A549 (cell line): ENCODE measurements at regions not wholly inside any gene's neighbourhood (a gene's known extent, or its start where the extent isn't known, plus 50 kb on each side); places are given as distances from the start of the nearest gene placed in this dataset.

ENCODE experiments used
- CEBPB ChIP-seq, 2 experiments: fragments of >200 bp in 1 of 2; sonication (Bioruptor Twin) in 1 of 2; formaldehyde crosslinking in 1 of 2; IDR thresholded peaks; 2 replicates each; pipeline ENCODE4 v1.6.1; 2012 to 2016
- EHMT2 ChIP-seq: fragments of 200-600 bp; sonication (generic); IDR thresholded peaks from 2 replicates; pipeline ENCODE4 v1.6.1; 2016; ENCODE audit warnings: antibody characterized with exemption, low read depth, mild to moderate bottlenecking, moderate library complexity
- HOXB13 ChIP-seq: fragments of 250-450 bp; sonication (Bioruptor Pico); IDR thresholded peaks from 2 replicates; pipeline ENCODE4 v1.5.0; 2020; ENCODE audit warnings: low read depth, mild to moderate bottlenecking, moderate library complexity
- KDM1A ChIP-seq: fragments of 200-600 bp; sonication (generic); IDR thresholded peaks from 2 replicates; pipeline ENCODE4 v1.6.1; 2016; ENCODE audit warnings: low read depth, mild to moderate bottlenecking
- RAD21 ChIP-seq, 2 experiments: fragments of >200 bp in 1 of 2; sonication (Bioruptor Twin) in 1 of 2; formaldehyde crosslinking in 1 of 2; IDR thresholded peaks in 1 of 2; conservative IDR thresholded peaks in 1 of 2; 2 replicates in 1 of 2; 3 replicates in 1 of 2; pipeline ENCODE4 v1.6.1; 2012 to 2018; ENCODE audit warnings: inconsistent platforms in 1 of 2
- SMC3 ChIP-seq: fragments of >200 bp; sonication (Bioruptor Twin); formaldehyde crosslinking; IDR thresholded peaks from 3 replicates; pipeline ENCODE4 v1.6.1; 2018; ENCODE audit warnings: inconsistent platforms
- TF ChIP-seq, protein P1 (sequence below): fragments of >200 bp; sonication (Bioruptor Twin); formaldehyde crosslinking; IDR thresholded peaks from 3 replicates; pipeline ENCODE4 v1.5.1; 2016
- TF ChIP-seq, protein P2 (sequence below): fragments of 450-650 bp; IDR thresholded peaks from 2 replicates; pipeline ENCODE4 v1.6.1; 2014; ENCODE audit warnings: antibody characterized with exemption

DNA sequence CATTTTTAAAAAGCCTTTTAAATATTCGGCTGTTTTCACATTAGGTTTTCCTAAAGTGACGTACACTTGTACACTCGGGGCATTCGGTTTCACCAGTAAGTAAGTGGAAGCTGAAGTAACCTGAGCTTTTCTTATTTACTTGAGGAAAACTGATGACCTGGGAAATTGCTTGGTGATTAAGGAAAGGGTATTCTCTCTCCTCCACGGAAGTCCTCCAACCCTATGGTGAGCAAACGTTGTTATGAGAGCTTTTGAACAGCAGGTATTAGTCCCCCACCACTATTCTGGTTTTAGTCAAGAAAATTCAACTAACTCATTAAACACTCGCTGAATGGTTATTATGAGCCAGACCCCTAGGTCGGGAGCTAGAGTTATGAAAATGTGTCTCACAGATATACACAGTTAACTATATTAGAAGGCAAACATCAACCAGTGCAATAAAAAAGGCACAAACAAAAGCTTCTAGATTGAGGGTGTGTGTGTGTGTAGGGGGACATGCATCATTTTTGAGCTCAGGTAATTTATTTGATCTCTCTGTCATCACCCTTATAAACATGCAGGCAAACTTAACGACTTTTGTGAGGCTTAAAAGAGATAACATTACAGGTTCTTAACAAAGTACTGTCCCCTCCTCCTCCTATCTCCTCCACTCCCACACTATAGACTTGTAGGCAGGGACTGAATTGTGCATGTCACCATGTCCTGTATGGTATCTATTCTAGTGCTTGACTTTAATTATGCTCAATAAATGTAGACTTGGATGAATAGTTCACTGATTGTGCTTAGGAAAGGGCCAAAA, 143.3 kb upstream of the MB21D2 start:
- TF ChIP-seq, protein P1, sequence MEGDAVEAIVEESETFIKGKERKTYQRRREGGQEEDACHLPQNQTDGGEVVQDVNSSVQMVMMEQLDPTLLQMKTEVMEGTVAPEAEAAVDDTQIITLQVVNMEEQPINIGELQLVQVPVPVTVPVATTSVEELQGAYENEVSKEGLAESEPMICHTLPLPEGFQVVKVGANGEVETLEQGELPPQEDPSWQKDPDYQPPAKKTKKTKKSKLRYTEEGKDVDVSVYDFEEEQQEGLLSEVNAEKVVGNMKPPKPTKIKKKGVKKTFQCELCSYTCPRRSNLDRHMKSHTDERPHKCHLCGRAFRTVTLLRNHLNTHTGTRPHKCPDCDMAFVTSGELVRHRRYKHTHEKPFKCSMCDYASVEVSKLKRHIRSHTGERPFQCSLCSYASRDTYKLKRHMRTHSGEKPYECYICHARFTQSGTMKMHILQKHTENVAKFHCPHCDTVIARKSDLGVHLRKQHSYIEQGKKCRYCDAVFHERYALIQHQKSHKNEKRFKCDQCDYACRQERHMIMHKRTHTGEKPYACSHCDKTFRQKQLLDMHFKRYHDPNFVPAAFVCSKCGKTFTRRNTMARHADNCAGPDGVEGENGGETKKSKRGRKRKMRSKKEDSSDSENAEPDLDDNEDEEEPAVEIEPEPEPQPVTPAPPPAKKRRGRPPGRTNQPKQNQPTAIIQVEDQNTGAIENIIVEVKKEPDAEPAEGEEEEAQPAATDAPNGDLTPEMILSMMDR, result no peak
- no peak for TF ChIP-seq KDM1A
- TF ChIP-seq RAD21 (conservative IDR thresholded peaks at IDR 0.05 in 1 of 2, IDR thresholded peaks at IDR 0.05 in 1 of 2), result no peak
- TF ChIP-seq, protein P2, sequence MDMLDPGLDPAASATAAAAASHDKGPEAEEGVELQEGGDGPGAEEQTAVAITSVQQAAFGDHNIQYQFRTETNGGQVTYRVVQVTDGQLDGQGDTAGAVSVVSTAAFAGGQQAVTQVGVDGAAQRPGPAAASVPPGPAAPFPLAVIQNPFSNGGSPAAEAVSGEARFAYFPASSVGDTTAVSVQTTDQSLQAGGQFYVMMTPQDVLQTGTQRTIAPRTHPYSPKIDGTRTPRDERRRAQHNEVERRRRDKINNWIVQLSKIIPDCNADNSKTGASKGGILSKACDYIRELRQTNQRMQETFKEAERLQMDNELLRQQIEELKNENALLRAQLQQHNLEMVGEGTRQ, result no peak
- TF ChIP-seq EHMT2, result no peak
- TF ChIP-seq SMC3, result no peak
- no peak for TF ChIP-seq CEBPB (IDR thresholded peaks at IDR 0.05)
- TF ChIP-seq HOXB13, result no peak
